ENCODE measurements at regions not wholly inside any gene's neighbourhood (a gene's known extent, or its start where the extent isn't known, plus 50 kb on each side); places are given as distances from the start of the nearest gene placed in this dataset.

- RAD21 ChIA-PET (ENCODE audit: low non-redundant PET in 1 of 2, low total read pairs in 2 of 2, uncharacterized antibody in 2 of 2, unreplicated experiment in 2 of 2): no interaction called here
- ATAC-seq: no peak
Measured at GRCh38 chr22:48315439-48316256, 1512.0 kb downstream of the BRD1 start.

More at GRCh38 chr22:48315439-48316256, 1512.0 kb downstream of the BRD1 start:
- Histone ChIP-seq H3K4me3 (replicated peaks in 1 of 2; ENCODE audit: low read depth in 1 of 2, low read length in 2 of 2) (no peak overlapping the region), H3K36me3 (ENCODE audit: control insufficient read depth in 1 of 2, insufficient read depth in 2 of 2, low read length in 2 of 2) (no peaks in the 10 kb centered on the region), H2AFZ (ENCODE audit: low read depth, low read length, poor library complexity, severe bottlenecking) (no peak overlapping the region), H3K27ac (ENCODE audit: low read depth, low read length) (no peak overlapping the region), H3K9me3 (ENCODE audit: control insufficient read depth in 1 of 2, insufficient read depth in 1 of 2, low read depth in 1 of 2, low read length in 2 of 2) (peaks cover 0 to 7% of the 10 kb centered on the region in 2 experiments; a peak in 2 of 4 replicates), H3K4me2 (ENCODE audit: low read length) (no peak overlapping the region), H3K9me2 (ENCODE audit: insufficient read depth) (no peaks in the 10 kb centered on the region), H4K20me1 (ENCODE audit: insufficient read depth) (no peaks in the 10 kb centered on the region), H3K27me3 (ENCODE audit: insufficient read depth, low read length) (0 out of 2 replicates have a peak, but pooled peaks cover 4% of the 10 kb centered on the region), H3K79me2 (ENCODE audit: insufficient read depth, low read length) (no peaks in the 10 kb centered on the region), H3K9ac (ENCODE audit: low read length) (no peak overlapping the region), H3K4me1 (ENCODE audit: control insufficient read depth in 1 of 2, insufficient read depth in 2 of 2, low read length in 2 of 2) (no peaks in the 10 kb centered on the region)
- no peak for DNase-seq (ENCODE audit: low read depth, low spot score)
- intact Hi-C loops (cut with micrococcal nuclease): no loop called here
- no TSS peak for BruUV-seq (replicated peaks)
- TF ChIP-seq ELF1 (IDR thresholded peaks at IDR 0.05; ENCODE audit: borderline replicate concordance, low read depth) (no peak), REST (IDR thresholded peaks at IDR 0.05; ENCODE audit: low read depth) (no peak), MAX (IDR thresholded peaks at IDR 0.05) (no peak), YY1 (IDR thresholded peaks at IDR 0.05; ENCODE audit: extremely low read depth, insufficient replicate concordance, low read depth, low read length) (no peak), JUND (IDR thresholded peaks at IDR 0.05) (no peak), EGR1 (IDR thresholded peaks at IDR 0.05; ENCODE audit: low read depth) (no peak), ATF3 (IDR thresholded peaks at IDR 0.05) (no peak), CEBPB (IDR thresholded peaks at IDR 0.05; ENCODE audit: low read depth) (no peak), CBX3 (IDR thresholded peaks at IDR 0.05; ENCODE audit: low read depth) (no peak), SP1 (IDR thresholded peaks at IDR 0.05; ENCODE audit: low read depth) (no peak), CTCF (IDR thresholded peaks at IDR 0.05 in 2 of 3, conservative IDR thresholded peaks at IDR 0.05 in 1 of 3; ENCODE audit: borderline replicate concordance in 1 of 3, insufficient read depth in 1 of 3, low read depth in 2 of 3, low read length in 2 of 3) (no peak), RAD21 (IDR thresholded peaks at IDR 0.05; ENCODE audit: low read depth) (no peak), POLR2AphosphoS5 (IDR thresholded peaks at IDR 0.05; ENCODE audit: low read depth, low read length) (no peak), POLR2A (IDR thresholded peaks at IDR 0.05; ENCODE audit: borderline replicate concordance, extremely low read depth, insufficient read depth, insufficient read length) (no peak), SIN3A (IDR thresholded peaks at IDR 0.05; ENCODE audit: low read depth) (no peak)
- CTCF ChIA-PET: no interaction called here
- POLR2A ChIA-PET: no interaction called here
